Mammary epithelial cell (primary cell): ENCODE measurements at regions not wholly inside any gene's neighbourhood (a gene's known extent, or its start where the extent isn't known, plus 50 kb on each side); places are given as distances from the start of the nearest gene placed in this dataset.

Experiments used
- EZH2 ChIP-seq: IDR thresholded peaks from 2 replicates; pipeline ENCODE4 v1.6.1; 2012; ENCODE audit warnings: low read length, inconsistent platforms, borderline replicate concordance
- TF ChIP-seq, protein P1 (sequence below), 2 donors: IDR thresholded peaks in 1 of 2; conservative IDR thresholded peaks in 1 of 2; 2 replicates each; pipeline ENCODE4 v1.5.1; 2011 to 2012; ENCODE audit warnings: inconsistent platforms in 2 of 2, low read length in 2 of 2, mild to moderate bottlenecking in 2 of 2, control low read depth in 1 of 2, low read depth in 1 of 2; ENCODE audit not compliant: insufficient read depth in 1 of 2; ENCODE audit errors: extremely low read depth in 1 of 2

DNA sequence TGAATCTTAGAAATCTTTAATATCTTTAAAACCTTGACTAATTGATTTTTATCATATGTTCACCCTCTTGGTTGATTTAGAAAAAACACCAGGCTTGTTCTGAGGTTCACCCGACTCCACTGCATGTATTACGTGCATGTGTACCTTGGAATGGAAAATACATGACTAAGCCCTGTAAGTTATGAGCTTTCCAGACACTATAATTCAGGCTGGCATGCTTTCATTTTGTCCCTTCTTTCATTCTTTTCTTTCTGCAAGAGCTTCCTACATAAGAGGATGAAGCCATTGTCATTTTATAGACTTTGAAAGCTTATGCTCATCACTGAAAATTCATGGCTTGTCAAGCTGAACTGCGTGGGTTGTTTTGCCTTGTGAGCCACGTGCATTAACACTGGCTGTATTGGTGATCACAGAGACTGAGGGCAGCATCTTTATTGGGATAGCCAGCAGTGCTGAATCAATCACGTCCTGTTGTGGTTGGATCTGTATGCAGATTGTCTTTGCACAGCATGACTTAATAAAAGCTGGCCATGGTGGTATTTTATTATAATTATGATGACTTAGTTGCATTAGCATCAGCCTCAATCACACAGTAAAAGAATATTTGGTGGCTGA, 141.9 kb downstream of the SLIT2 start:
- TF ChIP-seq, protein P1, sequence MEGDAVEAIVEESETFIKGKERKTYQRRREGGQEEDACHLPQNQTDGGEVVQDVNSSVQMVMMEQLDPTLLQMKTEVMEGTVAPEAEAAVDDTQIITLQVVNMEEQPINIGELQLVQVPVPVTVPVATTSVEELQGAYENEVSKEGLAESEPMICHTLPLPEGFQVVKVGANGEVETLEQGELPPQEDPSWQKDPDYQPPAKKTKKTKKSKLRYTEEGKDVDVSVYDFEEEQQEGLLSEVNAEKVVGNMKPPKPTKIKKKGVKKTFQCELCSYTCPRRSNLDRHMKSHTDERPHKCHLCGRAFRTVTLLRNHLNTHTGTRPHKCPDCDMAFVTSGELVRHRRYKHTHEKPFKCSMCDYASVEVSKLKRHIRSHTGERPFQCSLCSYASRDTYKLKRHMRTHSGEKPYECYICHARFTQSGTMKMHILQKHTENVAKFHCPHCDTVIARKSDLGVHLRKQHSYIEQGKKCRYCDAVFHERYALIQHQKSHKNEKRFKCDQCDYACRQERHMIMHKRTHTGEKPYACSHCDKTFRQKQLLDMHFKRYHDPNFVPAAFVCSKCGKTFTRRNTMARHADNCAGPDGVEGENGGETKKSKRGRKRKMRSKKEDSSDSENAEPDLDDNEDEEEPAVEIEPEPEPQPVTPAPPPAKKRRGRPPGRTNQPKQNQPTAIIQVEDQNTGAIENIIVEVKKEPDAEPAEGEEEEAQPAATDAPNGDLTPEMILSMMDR (conservative IDR thresholded peaks at IDR 0.05 in 1 of 2, IDR thresholded peaks at IDR 0.05 in 1 of 2; ENCODE audit: extremely low read depth in 1 of 2, insufficient read depth in 1 of 2, low read depth in 1 of 2, low read length in 2 of 2) = no peak
- TF ChIP-seq EZH2 = no peak
